AG04449 (cell line): ENCODE measurements at regions not wholly inside any gene's neighbourhood (a gene's known extent, or its start where the extent isn't known, plus 50 kb on each side); places are given as distances from the start of the nearest gene placed in this dataset.
A peak's percentile ranks its signal among the peaks of the same experiment; 100 is the strongest.

Experiments used
- CTCF ChIA-PET: fragments of 350-600 bp; formaldehyde crosslinking; extraction: SDS; loops from one replicate; lab custom pipeline; 2021; ENCODE audit warnings: antibody characterized with exemption; lab: Yijun Ruan, JAX
- POLR2A ChIA-PET: fragments of 400-600, 350-600 bp; formaldehyde crosslinking; extraction: SDS; loops from one replicate; lab custom pipeline; 2020; ENCODE audit warnings: antibody characterized with exemption, inconsistent platforms; lab: Yijun Ruan, JAX
- DNase-seq: peaks from one replicate; pipeline ENCODE4 v3.0.0-alpha.2; 2010; ENCODE audit warnings: low read depth, low spot score
- H3K4me3 ChIP-seq: 2 replicates; pipeline ENCODE4 v1.5.1; 2011; ENCODE audit warnings: low read depth, mild to moderate bottlenecking, control low read depth, low read length
- TF ChIP-seq, protein P1 (sequence below): IDR thresholded peaks from one replicate; pipeline ENCODE4 v1.5.1; 2011; ENCODE audit warnings: mild to moderate bottlenecking, moderate library complexity, low read length, control low read depth, inconsistent platforms; ENCODE audit not compliant: insufficient read depth; ENCODE audit errors: missing control alignments

GRCh38 chr11:32333320-32333991 is 101.9 kb downstream of the WT1 start:
- TF ChIP-seq, protein P1, sequence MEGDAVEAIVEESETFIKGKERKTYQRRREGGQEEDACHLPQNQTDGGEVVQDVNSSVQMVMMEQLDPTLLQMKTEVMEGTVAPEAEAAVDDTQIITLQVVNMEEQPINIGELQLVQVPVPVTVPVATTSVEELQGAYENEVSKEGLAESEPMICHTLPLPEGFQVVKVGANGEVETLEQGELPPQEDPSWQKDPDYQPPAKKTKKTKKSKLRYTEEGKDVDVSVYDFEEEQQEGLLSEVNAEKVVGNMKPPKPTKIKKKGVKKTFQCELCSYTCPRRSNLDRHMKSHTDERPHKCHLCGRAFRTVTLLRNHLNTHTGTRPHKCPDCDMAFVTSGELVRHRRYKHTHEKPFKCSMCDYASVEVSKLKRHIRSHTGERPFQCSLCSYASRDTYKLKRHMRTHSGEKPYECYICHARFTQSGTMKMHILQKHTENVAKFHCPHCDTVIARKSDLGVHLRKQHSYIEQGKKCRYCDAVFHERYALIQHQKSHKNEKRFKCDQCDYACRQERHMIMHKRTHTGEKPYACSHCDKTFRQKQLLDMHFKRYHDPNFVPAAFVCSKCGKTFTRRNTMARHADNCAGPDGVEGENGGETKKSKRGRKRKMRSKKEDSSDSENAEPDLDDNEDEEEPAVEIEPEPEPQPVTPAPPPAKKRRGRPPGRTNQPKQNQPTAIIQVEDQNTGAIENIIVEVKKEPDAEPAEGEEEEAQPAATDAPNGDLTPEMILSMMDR, result peak; percentile 43
- ChIA-PET CTCF (interaction anchor here (0.6 to 5.0 kb wide), 4 partner anchors 10 to 53 kb away, joined by 3 to 31 read pairs (median 4); no protein-coding TSS in a partner anchor), POLR2A (no interaction called here)
- H3K4me3 ChIP-seq, result peak overlapping the region; percentile 50
- DNase-seq, result no peak

DNA sequence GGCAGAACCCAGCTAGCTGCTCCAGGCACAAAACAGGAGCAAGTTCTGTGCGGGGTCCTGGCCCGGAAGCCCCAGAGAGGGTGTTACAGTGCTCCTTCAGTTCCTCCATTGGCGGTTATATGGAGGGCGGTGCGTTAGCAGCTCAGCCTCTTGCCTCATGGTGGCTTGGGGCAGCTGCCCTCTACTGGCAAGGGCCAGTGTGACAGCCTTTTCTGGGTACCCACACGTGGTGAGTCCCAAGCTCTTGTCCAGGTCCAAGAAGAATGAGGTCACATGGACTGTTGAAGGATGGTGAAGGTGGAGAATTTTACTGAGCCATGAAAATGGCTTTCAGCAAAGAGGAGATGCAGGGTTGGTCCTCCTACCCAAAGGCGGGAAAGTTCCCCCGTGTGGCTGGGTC is 100.5 kb downstream of the WT1 start:
- H3K4me3 ChIP-seq, result no peak overlapping the region
- CTCF ChIA-PET, result interaction anchor here (0.9 to 5.0 kb wide), 2 partner anchors 12 to 14 kb away, joined by 3 to 31 read pairs; no protein-coding TSS in a partner anchor
- no peak for DNase-seq
- POLR2A ChIA-PET, result no interaction called here
- TF ChIP-seq, protein P1, result peak; percentile 12
